HG03521 (cell line): ENCODE measurements at regions not wholly inside any gene's neighbourhood (a gene's known extent, or its start where the extent isn't known, plus 50 kb on each side); places are given as distances from the start of the nearest gene placed in this dataset.
A peak's percentile ranks its signal among the peaks of the same experiment; 100 is the strongest.

Experiments
- ATAC-seq: cut with Tn5 transposase; IDR thresholded peaks from one replicate; pipeline ENCODE4 v1.9.1; 2021; ENCODE audit warnings: mild to moderate bottlenecking, moderate library complexity; ENCODE audit not compliant: unreplicated experiment

DNA sequence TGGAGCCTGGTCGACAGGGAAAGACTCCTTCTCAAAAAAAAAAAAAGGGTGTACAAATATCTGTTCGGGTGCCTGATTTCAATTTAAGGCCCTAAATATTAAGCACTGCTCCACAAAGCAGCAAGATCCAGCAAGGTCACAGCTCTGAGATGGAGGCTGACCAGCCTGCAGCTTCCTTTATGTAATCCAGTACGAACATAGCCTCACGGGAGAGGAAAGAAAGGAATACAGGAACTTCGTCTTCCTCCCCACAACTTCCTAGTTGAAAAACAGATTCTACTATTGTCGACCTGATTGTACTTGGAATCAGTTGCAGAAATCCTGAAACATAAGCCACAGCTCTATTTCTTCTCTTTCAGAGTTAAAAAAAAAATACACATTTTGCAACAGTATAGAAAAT, 53.5 kb upstream of the TBC1D9 start:
- no peak for ATAC-seq

DNA sequence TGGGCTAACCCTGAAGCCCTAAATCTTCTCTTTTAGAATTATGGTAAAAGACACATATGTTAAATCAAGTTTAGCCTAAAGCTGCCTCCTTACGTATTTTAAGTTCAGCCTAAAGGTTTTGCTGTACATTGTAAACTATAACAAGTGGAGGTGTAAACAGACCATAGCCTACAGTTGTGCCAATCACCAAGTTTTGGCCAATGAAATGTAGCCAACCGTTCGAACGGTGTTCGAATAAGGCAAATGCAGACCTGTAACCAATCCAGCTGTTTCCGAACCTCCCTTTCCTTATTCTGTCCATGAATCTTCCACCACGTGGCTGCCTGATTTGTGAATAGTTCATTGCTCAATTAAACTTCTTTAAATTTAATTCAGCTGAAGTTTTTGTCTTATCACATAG, 52.1 kb upstream of the TBC1D9 start:
- no peak for ATAC-seq

DNA sequence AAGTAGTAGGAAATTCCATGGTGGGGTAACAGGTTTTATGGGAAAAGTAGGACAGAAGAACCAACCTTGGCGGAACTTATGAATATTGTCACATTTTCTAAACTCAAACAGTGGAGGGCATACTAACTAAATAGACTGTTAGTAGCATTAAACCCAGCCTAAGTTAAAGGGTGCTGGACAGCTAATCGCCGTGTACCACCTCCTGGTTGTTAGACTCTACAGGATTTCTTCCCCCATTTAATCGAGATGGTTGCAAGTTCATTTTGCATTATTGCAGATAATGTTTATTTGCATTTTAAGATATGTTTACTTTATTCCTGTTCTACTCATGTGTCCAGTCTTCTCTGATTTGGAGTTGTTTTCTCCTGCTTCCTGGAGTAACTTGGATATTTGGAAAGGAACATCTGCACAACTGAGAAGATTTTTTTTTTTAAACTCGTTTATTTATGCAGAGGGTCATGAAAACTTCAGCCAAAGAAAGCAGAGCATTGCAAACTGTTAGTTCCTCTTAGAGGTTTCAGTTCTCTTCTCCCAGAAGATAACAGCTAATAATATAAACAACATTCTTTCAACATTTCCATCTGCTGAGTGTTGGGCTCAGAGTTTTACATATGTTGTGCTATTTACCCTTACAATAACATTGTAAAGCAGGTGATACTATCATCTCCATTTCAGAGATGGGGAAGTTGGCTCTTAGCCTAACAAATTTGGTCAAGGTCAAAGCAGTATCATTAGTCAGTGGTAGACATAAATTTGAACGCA, 51.5 kb upstream of the TBC1D9 start:
- ATAC-seq, result peak; percentile 70

DNA sequence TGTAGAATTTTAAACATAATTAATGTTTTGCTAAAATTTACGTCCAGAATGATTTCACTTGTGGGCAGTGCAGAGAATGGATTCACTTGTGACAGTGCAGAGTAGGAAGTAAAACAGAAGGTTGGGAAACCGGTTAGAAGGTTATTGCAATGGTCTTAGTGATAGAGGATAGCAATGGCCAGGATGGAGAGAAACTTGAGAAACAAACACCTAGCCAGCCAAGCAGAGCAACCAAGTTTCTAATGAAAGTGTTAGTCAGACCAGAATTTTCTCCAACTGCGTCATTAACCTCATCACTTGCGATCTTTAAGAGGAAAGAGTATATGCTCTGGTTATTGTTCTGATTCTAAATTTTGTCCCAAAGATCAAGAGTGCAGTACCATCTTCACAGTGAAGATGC, 50.0 kb upstream of the TBC1D9 start:
- peak; percentile 61 for ATAC-seq
